Activated T-helper 2 cell treated with anti-CD3 and anti-CD28 coated beads, Interferon-gamma antibody, Interleukin-2, Interleukin-4, amounts not matched to agents 10 μg/mL and 5 μg/mL and 100 μg/mL, durations not matched to agents 14 hours and 24 hours and 36 hours (primary cell): ENCODE measurements at regions not wholly inside any gene's neighbourhood (a gene's known extent, or its start where the extent isn't known, plus 50 kb on each side); places are given as distances from the start of the nearest gene placed in this dataset.
"Not testable (repeated sequence)": the region's sequence is repeated elsewhere in the genome, so short reads cannot be mapped to it uniquely, and the experiment has no call there.

Experiments
- DNase-seq: peaks from one replicate; pipeline ENCODE4 v3.0.0; 2021; ENCODE audit warnings: low spot score
- H3K27ac Mint-ChIP-seq: one replicate; pipeline ENCODE4 v1.8.0; 2021; ENCODE audit warnings: mixed read lengths
- H3K27me3 Mint-ChIP-seq: one replicate; pipeline ENCODE4 v1.8.0; 2021; ENCODE audit warnings: low read depth, mixed read lengths
- H3K36me3 Mint-ChIP-seq: one replicate; pipeline ENCODE4 v1.8.0; 2021; ENCODE audit warnings: low read depth, mixed read lengths
- H3K4me1 Mint-ChIP-seq: one replicate; pipeline ENCODE4 v1.8.0; 2021; ENCODE audit warnings: low read depth, mixed read lengths
- H3K4me3 Mint-ChIP-seq: one replicate; pipeline ENCODE4 v1.8.0; 2021; ENCODE audit warnings: low read depth, mild to moderate bottlenecking, moderate library complexity, mixed read lengths
- H3K9me3 Mint-ChIP-seq: one replicate; pipeline ENCODE4 v1.8.0; 2021; ENCODE audit warnings: mixed read lengths
- intact Hi-C: fragments of 100-400 bp; cut with micrococcal nuclease; formaldehyde crosslinking; loops from one replicate; pipeline ENCODE4 v1.15.1; 2023

DNA sequence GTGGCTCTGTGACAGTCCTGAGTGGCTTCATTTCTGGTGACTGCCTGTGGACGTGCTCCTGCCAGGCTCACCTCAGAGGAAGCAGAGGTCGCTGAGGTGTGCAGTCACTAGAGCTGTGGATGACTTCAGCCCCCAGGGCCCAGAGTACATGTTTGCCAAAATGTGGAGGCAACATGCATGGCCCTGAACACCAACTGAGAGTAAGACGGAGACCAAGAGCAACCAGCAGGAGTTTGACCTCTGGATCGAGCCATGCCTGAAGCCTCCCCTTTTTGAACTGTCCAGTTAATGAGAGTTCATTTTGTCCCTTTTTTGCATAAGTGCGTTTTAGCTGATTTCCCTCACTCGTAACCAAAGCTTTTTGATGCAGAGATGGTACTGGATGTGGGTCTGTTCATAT is 184.9 kb downstream of the RTP5 start:
- H3K27ac Mint-ChIP-seq, result no peak overlapping the region

DNA sequence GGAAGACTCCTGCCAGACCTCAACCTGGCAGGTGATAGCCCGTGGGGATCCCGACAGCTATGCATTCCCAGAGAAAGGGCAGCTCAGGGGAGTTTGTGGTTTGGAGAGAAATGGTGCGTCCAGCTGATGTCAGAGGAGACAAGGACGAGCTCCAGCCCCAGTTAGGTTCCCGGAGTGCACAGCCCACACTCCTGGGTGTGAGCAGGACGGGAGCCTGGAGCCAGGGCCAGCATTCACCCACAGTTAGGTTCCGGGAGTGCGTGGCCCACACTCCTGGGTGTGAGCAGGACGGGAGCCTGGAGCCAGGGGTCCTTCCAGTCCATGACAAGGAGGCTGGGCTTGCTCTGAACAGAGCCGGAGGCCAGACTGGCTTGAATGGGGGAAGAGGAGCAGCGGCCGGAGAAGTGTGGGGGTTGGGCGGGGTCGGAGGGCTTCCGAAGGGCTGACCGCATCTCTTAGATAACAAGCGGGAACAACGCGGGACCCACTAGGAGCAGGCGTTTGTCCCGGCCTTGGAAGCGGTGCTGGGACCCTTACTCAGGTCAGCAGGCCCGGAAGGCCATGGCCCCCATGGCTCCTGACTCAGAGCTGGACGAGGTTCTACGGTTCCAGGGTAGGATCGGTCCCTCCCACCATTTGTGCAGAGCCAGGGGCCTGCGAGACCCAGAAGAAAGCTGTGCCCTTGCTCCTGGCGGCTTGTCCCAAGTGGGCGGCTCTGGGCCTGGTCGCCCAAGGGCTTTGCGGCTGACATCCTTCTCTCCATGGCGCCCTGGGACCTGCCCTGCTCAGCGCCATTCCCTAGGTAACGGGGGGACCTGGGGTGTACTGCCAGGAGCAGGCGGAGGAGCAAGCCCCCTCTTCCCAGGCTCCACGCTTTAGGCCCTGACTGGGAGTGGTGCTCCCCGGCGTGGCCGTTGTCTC is 185.6 kb downstream of the RTP5 start:
- intact Hi-C loops, result no loop called here

More for the DNA sequence above, 184.9 kb downstream of the RTP5 start:
- Mint-ChIP-seq H3K9me3 (no peaks in the 10 kb centered on the region), H3K36me3 (no peaks in the 10 kb centered on the region), H3K4me1 (no peaks in the 10 kb centered on the region), H3K4me3 (no peak overlapping the region), H3K27me3 (peaks cover 25% of the 10 kb centered on the region)
- no peak for DNase-seq
- intact Hi-C loops, result no loop called here

DNA sequence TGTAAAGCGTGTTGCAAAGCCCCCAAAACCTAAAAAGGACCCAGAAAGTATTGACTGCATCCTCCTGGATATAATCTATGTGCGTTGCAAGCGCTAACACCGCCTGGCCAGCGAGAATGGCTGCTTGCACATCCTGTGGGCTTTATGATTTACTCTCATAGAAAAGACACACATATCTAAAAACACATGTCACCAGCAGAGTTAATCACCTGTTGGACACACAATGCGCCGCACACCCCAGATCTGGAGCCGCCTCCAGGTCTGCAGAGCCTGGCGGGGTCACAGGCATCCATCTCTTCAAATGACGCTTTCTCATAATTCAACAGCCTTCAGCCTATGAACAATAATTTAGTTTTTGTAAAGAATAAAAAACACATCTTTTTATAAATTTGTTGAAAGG is 186.5 kb downstream of the RTP5 start:
- peaks cover 18% of the 10 kb centered on the region for H3K27me3 Mint-ChIP-seq
- DNase-seq, result no peak
- no peaks in the 10 kb centered on the region for H3K9me3 Mint-ChIP-seq
- intact Hi-C loops, result no loop called here
- H3K36me3 Mint-ChIP-seq, result no peaks in the 10 kb centered on the region
- no peak overlapping the region for H3K27ac Mint-ChIP-seq
- H3K4me3 Mint-ChIP-seq, result no peak overlapping the region
- H3K4me1 Mint-ChIP-seq, result no peaks in the 10 kb centered on the region

More for the DNA sequence above, 185.6 kb downstream of the RTP5 start:
- Mint-ChIP-seq H3K4me1 (no peaks in the 10 kb centered on the region), H3K27ac (no peak overlapping the region), H3K36me3 (no peaks in the 10 kb centered on the region), H3K9me3 (no peaks in the 10 kb centered on the region), H3K4me3 (no peak overlapping the region), H3K27me3 (peaks cover 22% of the 10 kb centered on the region)
- DNase-seq, result no peak

DNA sequence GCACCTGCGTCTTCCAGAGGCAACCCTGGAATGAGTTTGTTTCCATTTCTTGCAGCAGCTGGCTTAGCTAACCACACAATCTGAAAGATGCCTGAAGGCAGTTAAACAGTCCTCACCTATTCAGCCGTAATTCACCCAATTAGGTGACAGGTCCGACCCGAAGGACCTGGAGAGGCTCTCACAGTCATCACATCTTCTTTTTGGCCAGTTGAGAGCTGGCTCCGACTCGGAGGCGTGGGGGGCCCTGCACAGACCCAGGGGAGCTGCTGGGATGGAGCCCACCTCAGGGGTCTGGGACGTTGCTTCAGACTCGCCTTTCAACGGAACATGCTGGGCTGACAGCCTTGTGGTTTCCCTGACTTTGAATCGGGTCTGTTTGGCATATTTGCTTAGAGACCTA is 187.3 kb downstream of the RTP5 start:
- peaks cover 12% of the 10 kb centered on the region for H3K27me3 Mint-ChIP-seq

DNA sequence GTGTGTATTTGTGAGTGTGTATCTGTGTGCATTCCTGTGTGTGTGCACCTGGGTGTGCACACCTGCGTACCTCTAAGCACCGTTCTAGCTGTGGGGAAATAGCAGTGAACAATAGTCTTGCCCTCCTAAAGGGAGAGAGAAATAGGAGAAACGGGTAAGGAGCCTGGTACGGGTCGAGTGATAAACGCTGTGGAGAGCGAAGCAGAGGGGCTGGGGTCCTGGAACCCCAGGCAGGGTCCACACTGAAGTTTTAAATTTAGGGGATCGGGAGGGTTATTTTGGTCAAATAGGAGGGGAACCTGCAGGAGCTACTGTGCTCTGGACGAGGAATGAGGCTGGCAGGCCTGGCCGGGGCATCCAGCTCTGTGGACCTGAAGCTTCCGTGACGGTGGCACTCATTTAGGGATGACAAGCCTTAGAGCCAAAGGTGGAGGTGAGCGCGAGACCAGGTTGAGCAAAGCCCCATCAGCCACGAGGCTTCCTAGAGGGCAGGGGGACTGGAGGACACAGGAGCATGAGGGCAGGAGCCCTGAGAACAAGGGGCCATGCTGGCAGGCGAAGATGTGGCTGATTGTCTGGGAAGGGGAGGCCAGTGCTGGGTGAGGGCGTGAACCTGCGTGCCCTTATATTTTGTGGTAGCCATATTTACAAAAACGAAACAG is 188.0 kb downstream of the RTP5 start:
- H3K9me3 Mint-ChIP-seq, result no peaks in the 10 kb centered on the region
- H3K36me3 Mint-ChIP-seq, result no peaks in the 10 kb centered on the region
- no peak overlapping the region for H3K4me3 Mint-ChIP-seq
- intact Hi-C loops, result no loop called here
- no peaks in the 10 kb centered on the region for H3K4me1 Mint-ChIP-seq
- no peak overlapping the region for H3K27ac Mint-ChIP-seq
- DNase-seq, result no peak
- peaks cover 9% of the 10 kb centered on the region for H3K27me3 Mint-ChIP-seq

More for the DNA sequence above, 187.3 kb downstream of the RTP5 start:
- Mint-ChIP-seq H3K9me3 (no peaks in the 10 kb centered on the region), H3K4me1 (no peaks in the 10 kb centered on the region), H3K36me3 (no peaks in the 10 kb centered on the region), H3K4me3 (no peak overlapping the region), H3K27ac (no peak overlapping the region)
- no peak for DNase-seq
- intact Hi-C loops, result no loop called here

DNA sequence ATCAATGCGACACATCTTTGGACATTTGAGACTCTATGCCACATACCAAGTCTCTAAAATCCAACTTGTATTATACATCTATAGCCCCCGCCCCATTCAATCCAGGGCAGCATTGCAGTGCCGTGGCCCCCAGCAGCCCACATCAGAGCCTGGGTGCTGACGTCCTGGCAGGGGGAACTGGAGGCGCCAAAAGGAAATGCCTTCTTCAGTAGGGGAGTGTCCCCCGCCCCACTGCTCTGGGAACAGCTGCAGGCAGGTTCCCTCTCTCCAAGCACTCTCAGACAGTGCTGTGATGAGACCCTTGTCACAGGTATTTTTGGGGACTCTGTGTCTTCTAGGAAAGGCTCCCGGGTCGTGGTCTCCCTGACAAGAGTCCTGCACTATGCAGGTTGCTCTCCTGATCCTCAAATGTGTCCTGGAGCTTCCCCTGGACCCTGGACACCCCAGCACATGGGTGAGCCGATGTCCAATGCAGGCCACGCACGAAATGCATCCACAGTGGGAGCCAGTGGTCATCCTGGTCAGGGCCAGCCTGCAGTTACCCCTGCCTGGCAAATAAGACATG is 188.7 kb downstream of the RTP5 start:
- H3K36me3 Mint-ChIP-seq, result no peaks in the 10 kb centered on the region
- intact Hi-C loops, result no loop called here
- no peaks in the 10 kb centered on the region for H3K9me3 Mint-ChIP-seq
- peaks cover 8% of the 10 kb centered on the region for H3K27me3 Mint-ChIP-seq
- no peak overlapping the region for H3K27ac Mint-ChIP-seq
- no peaks in the 10 kb centered on the region for H3K4me1 Mint-ChIP-seq
- no peak overlapping the region for H3K4me3 Mint-ChIP-seq
- DNase-seq, result no peak

DNA sequence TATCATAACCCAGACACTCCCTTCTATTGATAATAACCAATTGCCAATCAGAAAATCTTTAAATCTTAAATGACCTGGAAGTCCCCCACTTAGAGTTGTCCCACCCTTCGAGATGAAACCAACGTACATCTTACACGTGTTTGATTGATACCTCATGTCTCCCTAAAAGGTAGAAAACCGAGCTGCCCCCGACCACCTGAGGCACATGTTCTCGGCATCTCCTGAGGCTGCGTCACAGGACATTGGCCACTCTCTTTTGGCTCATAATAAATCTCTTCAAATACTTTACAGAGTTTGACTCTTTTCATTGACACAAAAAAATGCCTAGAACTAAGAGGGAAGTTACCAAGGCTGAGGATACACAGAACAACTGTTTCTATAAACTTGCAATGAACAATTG is 190.0 kb downstream of the RTP5 start:
- no peaks in the 10 kb centered on the region for H3K4me1 Mint-ChIP-seq
- no peaks in the 10 kb centered on the region for H3K36me3 Mint-ChIP-seq
- no peak overlapping the region for H3K4me3 Mint-ChIP-seq
- H3K27ac Mint-ChIP-seq, result no peak overlapping the region
- no peaks in the 10 kb centered on the region for H3K9me3 Mint-ChIP-seq
- H3K27me3 Mint-ChIP-seq, result peaks cover 5% of the 10 kb centered on the region
- DNase-seq, result no peak
- intact Hi-C loops, result no loop called here

DNA sequence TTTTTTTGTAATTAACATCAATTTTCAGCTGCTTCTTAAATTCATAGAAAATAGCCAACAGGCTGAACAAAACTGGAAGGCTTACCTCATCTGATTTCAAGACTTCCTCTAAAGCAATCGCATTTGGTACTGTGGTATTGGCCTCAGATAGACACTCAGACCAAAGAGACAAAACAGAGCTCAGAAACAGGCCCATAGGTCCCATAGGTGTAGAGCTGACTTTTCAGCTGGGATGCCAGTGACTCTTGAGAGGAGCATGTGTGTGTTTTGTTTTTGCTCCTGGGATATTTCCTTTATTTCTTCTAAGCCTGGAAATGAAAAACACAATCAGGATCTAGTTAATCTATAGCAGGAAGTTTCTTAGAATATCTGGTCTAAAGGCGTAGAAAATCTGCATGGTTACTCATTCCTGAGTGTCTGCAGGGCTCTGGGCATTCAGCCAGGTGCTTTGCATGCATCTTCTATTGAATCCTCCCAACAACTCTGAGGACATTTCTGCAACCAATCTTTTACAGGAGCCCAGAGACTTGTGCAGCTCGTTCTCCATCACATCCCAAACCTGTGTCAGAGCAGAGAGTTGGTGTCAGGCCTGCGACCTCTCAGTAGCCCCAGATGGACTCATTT is 190.8 kb downstream of the RTP5 start:
- Mint-ChIP-seq H3K9me3 (no peaks in the 10 kb centered on the region), H3K4me3 (no peak overlapping the region), H3K27me3 (peaks cover 5% of the 10 kb centered on the region), H3K36me3 (no peaks in the 10 kb centered on the region), H3K27ac (no peak overlapping the region), H3K4me1 (no peaks in the 10 kb centered on the region)
- intact Hi-C loops, result no loop called here
- no peak for DNase-seq

DNA sequence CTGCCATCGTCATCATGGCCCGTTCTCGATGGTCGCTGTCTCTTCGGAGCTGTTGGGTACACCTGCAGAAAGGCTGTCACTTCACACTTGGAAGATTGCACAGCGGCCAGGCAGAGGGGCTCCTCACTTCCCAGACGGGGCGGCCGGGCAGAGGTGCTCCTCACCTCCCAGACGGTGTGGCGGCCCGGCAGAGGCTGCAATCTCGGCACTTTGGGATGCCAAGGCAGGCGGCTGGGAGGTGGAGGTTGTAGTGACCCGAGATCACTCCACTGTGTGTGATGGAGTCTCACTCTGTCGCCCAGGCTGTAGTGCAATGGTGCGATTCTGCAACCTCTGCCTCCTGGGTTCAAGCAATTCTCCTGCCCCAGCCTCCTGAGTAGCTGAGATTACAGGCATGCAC is 192.4 kb downstream of the RTP5 start:
- H3K27ac Mint-ChIP-seq, H3K4me1 Mint-ChIP-seq, H3K4me3 Mint-ChIP-seq, DNase-seq, H3K9me3 Mint-ChIP-seq, H3K27me3 Mint-ChIP-seq, H3K36me3 Mint-ChIP-seq, intact Hi-C loops: not testable (repeated sequence)

DNA sequence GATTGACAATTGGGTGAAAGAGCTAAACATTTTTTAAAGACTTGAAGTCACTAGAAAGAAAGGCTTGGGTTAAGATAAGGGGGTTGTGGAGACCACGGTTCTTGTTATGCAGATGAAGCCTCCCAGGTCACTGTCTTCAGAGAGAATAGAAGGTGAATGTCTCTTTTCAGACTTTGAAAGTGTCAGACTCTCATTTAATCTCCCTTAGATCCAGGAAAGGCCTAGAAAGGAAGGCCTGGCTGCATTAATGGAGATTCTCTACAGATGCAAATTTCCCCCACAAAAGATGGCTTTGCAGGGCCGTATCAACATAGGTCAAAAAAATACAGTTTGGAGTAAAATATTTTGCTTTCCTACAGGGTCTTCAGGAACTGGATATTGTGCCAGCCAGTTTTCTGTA is 193.9 kb downstream of the RTP5 start:
- no peak overlapping the region for H3K4me3 Mint-ChIP-seq
- no peaks in the 10 kb centered on the region for H3K36me3 Mint-ChIP-seq
- no peak overlapping the region for H3K27ac Mint-ChIP-seq
- H3K9me3 Mint-ChIP-seq, result no peaks in the 10 kb centered on the region
- peaks cover 10% of the 10 kb centered on the region for H3K27me3 Mint-ChIP-seq
- H3K4me1 Mint-ChIP-seq, result peaks cover 2% of the 10 kb centered on the region
- intact Hi-C loops, result no loop called here
- DNase-seq, result no peak

DNA sequence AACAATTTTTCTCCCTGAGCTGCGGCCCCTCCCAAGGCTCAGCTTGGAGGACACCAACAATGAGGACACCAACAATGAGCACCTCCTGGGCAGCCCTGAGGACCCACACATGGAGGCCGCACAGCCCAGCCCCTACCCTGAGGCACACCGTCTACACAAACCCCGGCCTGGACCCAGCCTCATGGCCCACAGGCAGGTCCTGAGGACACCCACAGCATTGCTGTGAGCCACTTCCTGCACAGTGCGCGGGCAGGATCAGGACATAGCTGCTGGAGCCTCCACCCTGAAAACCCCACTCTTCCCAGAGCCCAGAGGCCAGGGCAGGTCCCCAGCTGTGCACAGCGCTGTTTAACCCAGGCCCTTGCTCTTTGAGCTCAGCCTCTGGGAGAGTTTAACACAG is 194.3 kb downstream of the RTP5 start:
- Mint-ChIP-seq H3K27me3 (peaks cover 10% of the 10 kb centered on the region), H3K4me3 (no peak overlapping the region)
- no peak for DNase-seq

DNA sequence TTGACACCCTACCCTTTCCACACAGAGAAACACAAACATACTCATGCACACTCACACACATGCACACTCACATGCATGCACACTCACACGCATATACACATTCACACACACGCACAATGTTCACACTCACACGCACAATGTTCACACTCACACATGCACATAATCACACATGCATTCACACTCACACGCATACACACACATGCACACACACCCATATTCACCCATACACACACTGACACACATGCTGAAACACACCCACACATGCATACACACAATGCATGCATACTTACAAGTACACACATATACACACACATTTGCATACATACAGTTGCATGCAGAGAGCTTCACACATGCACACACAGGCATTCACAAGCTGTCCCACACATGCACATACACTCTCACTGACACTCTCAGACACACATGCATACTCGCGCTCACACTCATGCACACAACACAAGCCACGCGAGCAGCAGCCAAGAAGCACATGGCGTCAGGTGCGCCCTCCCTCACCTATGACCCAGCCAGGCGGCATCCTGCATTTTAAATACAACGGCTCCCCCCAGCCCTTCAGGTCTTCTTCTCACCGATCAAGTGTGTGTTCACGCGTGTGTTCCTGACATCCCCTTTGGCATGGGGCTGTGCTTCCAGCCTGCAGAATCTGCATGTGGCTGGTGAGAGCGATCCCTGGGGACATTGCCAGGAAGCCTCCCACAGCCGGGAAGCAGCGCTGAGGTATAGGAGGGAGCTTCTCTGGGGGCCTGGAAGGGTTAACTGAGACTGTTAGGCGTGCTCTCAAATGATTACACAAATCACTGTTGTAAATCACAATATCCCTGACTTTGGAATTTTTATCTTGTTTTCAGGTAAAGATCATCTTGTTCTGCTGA is 195.1 kb downstream of the RTP5 start:
- H3K27ac Mint-ChIP-seq, result no peak overlapping the region
- no peak overlapping the region for H3K4me3 Mint-ChIP-seq
- intact Hi-C loops, result no loop called here
- H3K4me1 Mint-ChIP-seq, result peaks cover 2% of the 10 kb centered on the region
- DNase-seq, result no peak
- no peaks in the 10 kb centered on the region for H3K9me3 Mint-ChIP-seq
- no peaks in the 10 kb centered on the region for H3K36me3 Mint-ChIP-seq
- H3K27me3 Mint-ChIP-seq, result peaks cover 8% of the 10 kb centered on the region

More for the DNA sequence above, 194.3 kb downstream of the RTP5 start:
- intact Hi-C loops, result no loop called here
- Mint-ChIP-seq H3K9me3 (no peaks in the 10 kb centered on the region), H3K27ac (no peak overlapping the region), H3K4me1 (peaks cover 2% of the 10 kb centered on the region), H3K36me3 (no peaks in the 10 kb centered on the region)
